Keratinocyte (primary cell): ENCODE measurements at regions not wholly inside any gene's neighbourhood (a gene's known extent, or its start where the extent isn't known, plus 50 kb on each side); places are given as distances from the start of the nearest gene placed in this dataset.

ENCODE experiments used
- DNase-seq: peaks from one replicate; pipeline ENCODE4 v3.0.0-alpha.2; 2011; ENCODE audit warnings: low read depth, missing footprints, low spot score
- FAIRE-seq: peaks from 2 replicates; lab custom pipeline; 2011; peaks lifted over from hg19 to GRCh38; lab: Jason Lieb, UNC
- H2AFZ ChIP-seq: 2 replicates; pipeline ENCODE4 v1.6.0; 2012; ENCODE audit warnings: low read length, control low read depth, inconsistent platforms; ENCODE audit not compliant: control insufficient read depth
- H3K27ac ChIP-seq: 2 replicates; pipeline ENCODE4 v1.5.1; 2011; ENCODE audit warnings: low read length; ENCODE audit not compliant: control insufficient read depth, insufficient read depth
- H3K27me3 ChIP-seq: 3 replicates; pipeline ENCODE4 v1.6.0; 2011; ENCODE audit warnings: low read length; ENCODE audit not compliant: control insufficient read depth, insufficient read depth; ENCODE audit errors: extremely low read depth
- H3K36me3 ChIP-seq, 2 experiments: 2 replicates in 1 of 2; 3 replicates in 1 of 2; pipeline ENCODE4 v1.5.1; 2011; ENCODE audit warnings: low read length in 2 of 2, mild to moderate bottlenecking in 1 of 2; ENCODE audit not compliant: control insufficient read depth in 2 of 2, insufficient read depth in 2 of 2; ENCODE audit errors: extremely low read depth in 1 of 2
- H3K4me1 ChIP-seq: 3 replicates; pipeline ENCODE4 v1.5.1; 2011; ENCODE audit warnings: low read length; ENCODE audit not compliant: control insufficient read depth, insufficient read depth; ENCODE audit errors: extremely low read depth
- H3K4me2 ChIP-seq: 3 replicates; pipeline ENCODE4 v1.6.0; 2011; ENCODE audit warnings: low read depth, low read length; ENCODE audit not compliant: control insufficient read depth, insufficient read depth; ENCODE audit errors: extremely low read depth
- H3K4me3 ChIP-seq, 3 experiments: fragments of 200-600 bp in 1 of 3; sonication (generic) in 1 of 3; 2 replicates in 2 of 3; 3 replicates in 1 of 3; pipeline ENCODE4 v1.5.1; 2011 to 2016; ENCODE audit warnings: low read length in 3 of 3, mild to moderate bottlenecking in 3 of 3, control low read depth in 2 of 3, inconsistent platforms in 1 of 3, low read depth in 1 of 3, mixed read lengths in 1 of 3, mixed run types in 1 of 3, moderate library complexity in 1 of 3; ENCODE audit not compliant: control insufficient read depth in 2 of 3, insufficient read depth in 2 of 3; ENCODE audit errors: extremely low read depth in 1 of 3
- H3K79me2 ChIP-seq: 2 replicates; pipeline ENCODE4 v1.6.0; 2012; ENCODE audit warnings: low read length; ENCODE audit not compliant: control insufficient read depth, insufficient read depth
- H3K9ac ChIP-seq: 3 replicates; pipeline ENCODE4 v1.6.0; 2011; ENCODE audit warnings: low read length; ENCODE audit not compliant: control insufficient read depth, insufficient read depth; ENCODE audit errors: extremely low read depth
- H3K9me1 ChIP-seq: 3 replicates; pipeline ENCODE4 v1.6.0; 2011; ENCODE audit warnings: low read length; ENCODE audit not compliant: control insufficient read depth, insufficient read depth; ENCODE audit errors: extremely low read depth
- H3K9me3 ChIP-seq: 2 replicates; pipeline ENCODE4 v1.5.1; 2012; ENCODE audit warnings: low read depth, low read length; ENCODE audit not compliant: control insufficient read depth
- H4K20me1 ChIP-seq: 3 replicates; pipeline ENCODE4 v1.6.0; 2011; ENCODE audit warnings: low read length; ENCODE audit not compliant: control insufficient read depth, insufficient read depth; ENCODE audit errors: extremely low read depth
- EZH2 ChIP-seq: IDR thresholded peaks from one replicate; pipeline ENCODE4 v1.6.1; 2012; ENCODE audit warnings: inconsistent platforms, mild to moderate bottlenecking, low read length, moderate library complexity
- dilution Hi-C: fragments of 300-500 bp; cut with MboI; formaldehyde crosslinking; loops from one replicate; pipeline ENCODE4 v1.7.0; 2020; ENCODE audit warnings: low sequenced_read_pairs; ENCODE audit not compliant: extremely low pct_ligation_motif_present
- TF ChIP-seq, protein P1 (sequence below), 3 experiments: IDR thresholded peaks in 1 of 3; conservative IDR thresholded peaks in 1 of 3; optimal IDR thresholded peaks in 1 of 3; 2 replicates in 2 of 3; 3 replicates in 1 of 3; pipeline versions ENCODE3 to v1.5.1; 2011; ENCODE audit warnings: low read length in 3 of 3, mild to moderate bottlenecking in 3 of 3, moderate library complexity in 2 of 3, control low read depth in 1 of 3, inconsistent platforms in 1 of 3; ENCODE audit not compliant: insufficient read depth in 2 of 3; ENCODE audit errors: extremely low read depth in 1 of 3

- TF ChIP-seq EZH2 = no peak
- TF ChIP-seq, protein P1, sequence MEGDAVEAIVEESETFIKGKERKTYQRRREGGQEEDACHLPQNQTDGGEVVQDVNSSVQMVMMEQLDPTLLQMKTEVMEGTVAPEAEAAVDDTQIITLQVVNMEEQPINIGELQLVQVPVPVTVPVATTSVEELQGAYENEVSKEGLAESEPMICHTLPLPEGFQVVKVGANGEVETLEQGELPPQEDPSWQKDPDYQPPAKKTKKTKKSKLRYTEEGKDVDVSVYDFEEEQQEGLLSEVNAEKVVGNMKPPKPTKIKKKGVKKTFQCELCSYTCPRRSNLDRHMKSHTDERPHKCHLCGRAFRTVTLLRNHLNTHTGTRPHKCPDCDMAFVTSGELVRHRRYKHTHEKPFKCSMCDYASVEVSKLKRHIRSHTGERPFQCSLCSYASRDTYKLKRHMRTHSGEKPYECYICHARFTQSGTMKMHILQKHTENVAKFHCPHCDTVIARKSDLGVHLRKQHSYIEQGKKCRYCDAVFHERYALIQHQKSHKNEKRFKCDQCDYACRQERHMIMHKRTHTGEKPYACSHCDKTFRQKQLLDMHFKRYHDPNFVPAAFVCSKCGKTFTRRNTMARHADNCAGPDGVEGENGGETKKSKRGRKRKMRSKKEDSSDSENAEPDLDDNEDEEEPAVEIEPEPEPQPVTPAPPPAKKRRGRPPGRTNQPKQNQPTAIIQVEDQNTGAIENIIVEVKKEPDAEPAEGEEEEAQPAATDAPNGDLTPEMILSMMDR (optimal IDR thresholded peaks at IDR 0.05 in 1 of 3, IDR thresholded peaks at IDR 0.05 in 1 of 3, conservative IDR thresholded peaks at IDR 0.05 in 1 of 3; ENCODE audit: extremely low read depth in 1 of 3, insufficient read depth in 2 of 3, low read length in 3 of 3) = no peak
- H3K4me1 ChIP-seq = no peaks in the 10 kb centered on the region
- H2AFZ ChIP-seq = no peak overlapping the region
- peaks cover 4% of the 10 kb centered on the region for H3K27me3 ChIP-seq
- H3K9me1 ChIP-seq = no peaks in the 10 kb centered on the region
- no peaks in the 10 kb centered on the region for H4K20me1 ChIP-seq
- dilution Hi-C loops = no loop called here
- no peak overlapping the region for H3K27ac ChIP-seq
- H3K79me2 ChIP-seq = no peaks in the 10 kb centered on the region
- no peaks in the 10 kb centered on the region for H3K36me3 ChIP-seq
- H3K9ac ChIP-seq = no peak overlapping the region
- DNase-seq (no peak), FAIRE-seq (no peak)
- H3K9me3 ChIP-seq = no peaks in the 10 kb centered on the region
- H3K4me2 ChIP-seq = no peak overlapping the region
- H3K4me3 ChIP-seq = no peak overlapping the region
These were observed 165.8 kb upstream of the SYT13 start for GRCh38 chr11:45451766-45452440.

DNA sequence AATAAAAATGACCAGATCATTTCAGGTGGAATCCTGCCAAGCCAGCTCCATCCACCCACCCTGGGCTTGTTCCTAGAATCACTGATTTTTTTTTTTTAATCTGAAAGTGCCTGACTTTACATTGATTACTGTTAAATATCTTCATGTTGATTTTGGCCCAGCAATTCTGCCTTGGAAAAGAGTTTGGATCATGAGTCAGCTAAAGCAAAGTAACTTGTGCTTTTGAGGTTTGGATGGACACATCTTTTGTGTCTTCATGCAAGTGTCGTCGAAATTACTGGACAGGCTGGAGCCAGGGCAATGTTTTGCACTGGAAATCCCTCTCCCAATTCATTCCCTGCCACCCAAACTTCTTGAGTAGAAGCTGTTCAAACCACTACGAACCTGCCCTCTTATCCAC lies 164.0 kb upstream of the SYT13 start:
- Histone ChIP-seq H3K79me2 (no peaks in the 10 kb centered on the region), H4K20me1 (peaks cover under 1% of the 10 kb centered on the region), H3K9me1 (no peaks in the 10 kb centered on the region), H3K9me3 (no peaks in the 10 kb centered on the region), H3K4me1 (no peaks in the 10 kb centered on the region), H2AFZ (no peak overlapping the region), H3K36me3 (no peaks in the 10 kb centered on the region), H3K9ac (no peak overlapping the region), H3K4me3 (no peak overlapping the region), H3K4me2 (no peak overlapping the region), H3K27ac (no peak overlapping the region), H3K27me3 (peaks cover 5% of the 10 kb centered on the region)
- DNase-seq (no peak), FAIRE-seq (no peak)
- TF ChIP-seq, protein P1 (optimal IDR thresholded peaks at IDR 0.05 in 1 of 3, IDR thresholded peaks at IDR 0.05 in 1 of 3, conservative IDR thresholded peaks at IDR 0.05 in 1 of 3; ENCODE audit: extremely low read depth in 1 of 3, insufficient read depth in 2 of 3, low read length in 3 of 3) = no peak
- TF ChIP-seq EZH2 = no peak
- dilution Hi-C loops = no loop called here
